ENCODE measurements at regions not wholly inside any gene's neighbourhood (a gene's known extent, or its start where the extent isn't known, plus 50 kb on each side); places are given as distances from the start of the nearest gene placed in this dataset.

DNA sequence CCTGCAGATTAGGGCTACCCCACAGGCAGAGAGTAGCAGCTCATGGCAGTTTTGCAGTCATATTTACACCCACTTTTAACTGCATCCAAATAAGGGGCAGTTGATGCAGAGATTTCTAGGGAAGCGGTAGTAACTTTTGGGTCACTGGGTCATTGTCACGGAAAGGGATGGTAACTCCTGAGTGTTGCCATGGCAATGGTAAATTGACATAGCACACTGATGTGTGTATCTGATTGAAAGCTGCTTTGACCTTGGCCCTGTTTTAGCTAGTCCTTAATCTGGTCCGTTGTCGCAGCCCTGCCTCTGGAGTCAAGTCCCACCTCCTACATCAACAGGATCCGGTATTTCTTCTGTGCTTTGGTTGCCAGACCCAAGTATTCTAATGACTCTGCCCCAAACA, 199.1 kb upstream of the TCF21 start:
- TF ChIP-seq REST (IDR thresholded peaks at IDR 0.05; ENCODE audit: borderline replicate concordance): no peak
- TF ChIP-seq EZH2 (IDR thresholded peaks at IDR 0.05; ENCODE audit: borderline replicate concordance, insufficient read depth, low read length, poor library complexity, severe bottlenecking): no peak
- Histone ChIP-seq H3K4me3 (ENCODE audit: low read length) (no peak overlapping the region), H4K20me1 (ENCODE audit: insufficient read depth) (no peaks in the 10 kb centered on the region), H3K27me3 (ENCODE audit: insufficient read depth, low read depth, low read length) (no peaks in the 10 kb centered on the region), H3K9ac (ENCODE audit: low read length) (no peak overlapping the region), H3F3A (ENCODE audit: insufficient read depth, low read length, poor library complexity, severe bottlenecking) (no peaks in the 10 kb centered on the region), H3K27ac (ENCODE audit: low read length) (no peak overlapping the region), H3K79me2 (replicated peaks; ENCODE audit: insufficient read depth, low read length) (no peaks in the 10 kb centered on the region), H3K9me2 (ENCODE audit: insufficient read depth, low read length) (no peaks in the 10 kb centered on the region), H3K9me3 (ENCODE audit: low read length) (no peaks in the 10 kb centered on the region), H3K36me3 (ENCODE audit: insufficient read depth, low read length) (no peaks in the 10 kb centered on the region), H3K4me2 (ENCODE audit: low read length) (no peak overlapping the region), H2AFZ (ENCODE audit: low read depth, low read length) (no peak overlapping the region)

DNA sequence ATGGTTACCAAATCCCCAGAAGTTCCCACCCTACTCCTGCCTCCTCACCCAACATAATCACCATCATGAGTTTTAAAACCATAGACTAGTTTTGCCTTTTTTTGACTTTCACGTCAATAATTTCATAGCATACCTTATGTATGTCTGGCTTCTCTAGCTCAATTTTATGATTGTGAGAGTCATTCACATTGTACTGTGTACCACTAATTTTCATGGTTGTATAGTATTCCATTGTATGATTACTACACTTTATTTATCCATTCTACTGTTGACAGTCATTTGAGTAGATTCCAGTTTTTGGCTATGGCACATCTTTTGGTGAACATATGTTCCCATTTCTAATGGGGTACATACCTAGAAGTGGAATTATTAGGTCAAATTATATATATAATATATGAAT, 195.3 kb upstream of the TCF21 start:
- no peaks in the 10 kb centered on the region for H3K79me2 ChIP-seq (replicated peaks; ENCODE audit: insufficient read depth, low read length)
- no peaks in the 10 kb centered on the region for H3F3A ChIP-seq (ENCODE audit: insufficient read depth, low read length, poor library complexity, severe bottlenecking)
- H3K4me2 ChIP-seq (ENCODE audit: low read length): no peak overlapping the region
- H2AFZ ChIP-seq (ENCODE audit: low read depth, low read length): no peak overlapping the region
- TF ChIP-seq RAD21 (conservative IDR thresholded peaks at IDR 0.05): no peak
- TF ChIP-seq POLR2AphosphoS5 (IDR thresholded peaks at IDR 0.05): no peak
- no peak for TF ChIP-seq SMC3 (conservative IDR thresholded peaks at IDR 0.05; ENCODE audit: poor library complexity)
- no peak for TF ChIP-seq EZH2 (IDR thresholded peaks at IDR 0.05; ENCODE audit: borderline replicate concordance, insufficient read depth, low read length, poor library complexity, severe bottlenecking)
- no peak for TF ChIP-seq CTCF (IDR thresholded peaks at IDR 0.05; ENCODE audit: poor library complexity, severe bottlenecking)
- TF ChIP-seq MXI1 (conservative IDR thresholded peaks at IDR 0.05; ENCODE audit: poor library complexity, severe bottlenecking): no peak
- TF ChIP-seq EP300 (conservative IDR thresholded peaks at IDR 0.05; ENCODE audit: poor library complexity, severe bottlenecking): no peak
- TF ChIP-seq REST (IDR thresholded peaks at IDR 0.05; ENCODE audit: borderline replicate concordance): no peak
- TF ChIP-seq TAF1 (IDR thresholded peaks at IDR 0.05; ENCODE audit: low read depth): no peak
- no peak overlapping the region for H3K4me3 ChIP-seq (ENCODE audit: low read length)
- H3K9me3 ChIP-seq (ENCODE audit: low read length): no peaks in the 10 kb centered on the region
- H3K36me3 ChIP-seq (ENCODE audit: insufficient read depth, low read length): no peaks in the 10 kb centered on the region
- H3K27ac ChIP-seq (ENCODE audit: low read length): no peak overlapping the region
- H4K20me1 ChIP-seq (ENCODE audit: insufficient read depth): no peaks in the 10 kb centered on the region
- H3K9me2 ChIP-seq (ENCODE audit: insufficient read depth, low read length): no peaks in the 10 kb centered on the region
- H3K9ac ChIP-seq (ENCODE audit: low read length): no peak overlapping the region
- no peaks in the 10 kb centered on the region for H3K27me3 ChIP-seq (ENCODE audit: insufficient read depth, low read depth, low read length)

Measured in neural cell (in vitro differentiated cells).